GM12865 (cell line): ENCODE measurements at regions not wholly inside any gene's neighbourhood (a gene's known extent, or its start where the extent isn't known, plus 50 kb on each side); places are given as distances from the start of the nearest gene placed in this dataset.

Source experiments
- DNase-seq: peaks from one replicate; pipeline ENCODE4 v3.0.0; 2010; ENCODE audit warnings: low read depth
- H3K4me3 ChIP-seq: 2 replicates; pipeline ENCODE4 v1.5.1; 2011; ENCODE audit warnings: mild to moderate bottlenecking, low read depth, low read length, control low read depth
- CTCF ChIP-seq: IDR thresholded peaks from 2 replicates; pipeline ENCODE4 v1.5.1; 2011; ENCODE audit warnings: low read length, control low read depth, low read depth, inconsistent platforms; ENCODE audit not compliant: insufficient read depth; ENCODE audit errors: missing control alignments

- TF ChIP-seq CTCF: no peak
- no peak for DNase-seq
- H3K4me3 ChIP-seq: no peak overlapping the region
These were observed 65.1 kb upstream of the CARD18 start for GRCh38 chr11:105204636-105205035.

GRCh38 chr11:105203569-105204240 lies 64.1 kb upstream of the CARD18 start:
- DNase-seq: no peak
- no peak for TF ChIP-seq CTCF
- H3K4me3 ChIP-seq: no peak overlapping the region

- no peak for DNase-seq
These were observed 63.4 kb upstream of the CARD18 start for GRCh38 chr11:105202844-105203548.

GRCh38 chr11:105202422-105202821 lies 62.9 kb upstream of the CARD18 start:
- no peak overlapping the region for H3K4me3 ChIP-seq
- no peak for DNase-seq
- TF ChIP-seq CTCF: no peak

More at GRCh38 chr11:105202844-105203548, 63.4 kb upstream of the CARD18 start:
- TF ChIP-seq CTCF: no peak
- H3K4me3 ChIP-seq: no peak overlapping the region

GRCh38 chr11:105201166-105201565 lies 61.6 kb upstream of the CARD18 start:
- TF ChIP-seq CTCF: no peak
- no peak overlapping the region for H3K4me3 ChIP-seq
- no peak for DNase-seq

- H3K4me3 ChIP-seq: no peak overlapping the region
- DNase-seq: no peak
- TF ChIP-seq CTCF: no peak
These were observed 57.7 kb upstream of the CARD18 start for GRCh38 chr11:105197071-105197815.
